ENCODE measurements at regions not wholly inside any gene's neighbourhood (a gene's known extent, or its start where the extent isn't known, plus 50 kb on each side); places are given as distances from the start of the nearest gene placed in this dataset.

DNA sequence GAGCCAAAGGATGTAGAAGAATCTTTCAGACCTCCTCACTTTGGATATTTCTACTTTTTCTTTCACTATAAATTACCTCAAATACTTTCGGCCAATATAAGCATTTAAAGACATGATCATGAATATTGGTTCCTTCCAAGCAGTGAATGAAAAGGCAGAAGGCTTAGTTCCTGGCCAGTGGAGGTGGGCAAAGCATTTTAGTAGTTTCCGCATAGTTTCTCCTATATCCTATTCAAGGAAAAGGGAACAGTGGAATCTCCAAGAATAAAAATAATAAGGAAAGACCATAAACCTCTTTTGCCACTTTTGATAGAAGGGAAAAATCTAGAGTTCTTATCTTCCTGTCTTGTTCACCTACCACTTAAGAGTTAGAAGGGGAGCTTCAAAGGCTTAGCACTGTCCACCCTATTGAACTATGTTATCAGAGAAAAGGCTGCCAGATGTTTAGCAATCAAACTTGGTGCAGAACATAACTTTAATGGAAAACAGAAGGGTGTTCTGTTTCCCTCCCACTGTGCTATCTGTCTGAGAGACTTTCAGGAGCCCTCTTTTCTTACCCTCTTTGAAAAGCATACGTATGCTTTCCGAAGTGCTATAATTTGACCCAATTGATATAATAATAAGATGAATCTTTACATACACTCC, 155.6 kb upstream of the DPH6 start:
- Histone ChIP-seq H3F3A (ENCODE audit: insufficient read depth, low read depth) (no peaks in the 10 kb centered on the region), H3K4me1 (replicated peaks; ENCODE audit: insufficient read depth) (peaks cover 19% of the 10 kb centered on the region), H2AFZ (no peak overlapping the region), H3K27me3 (ENCODE audit: insufficient read depth, low read depth) (no peaks in the 10 kb centered on the region), H3K27ac (no peak overlapping the region), H3K4me2 (no peak overlapping the region), H4K20me1 (ENCODE audit: insufficient read depth) (no peaks in the 10 kb centered on the region), H3K4me3 (no peak overlapping the region), H3K9me3 (ENCODE audit: insufficient read depth, low read depth) (no peaks in the 10 kb centered on the region), H3K9me2 (ENCODE audit: insufficient read depth) (no peaks in the 10 kb centered on the region), H3K79me2 (ENCODE audit: low read depth) (no peaks in the 10 kb centered on the region), H3K36me3 (ENCODE audit: low read depth) (no peaks in the 10 kb centered on the region)
- TF ChIP-seq EZH2 (IDR thresholded peaks at IDR 0.05; ENCODE audit: low read depth): no peak
- BruUV-seq (replicated peaks): no TSS peak
- POLR2A ChIA-PET (ENCODE audit: unreplicated experiment): no interaction called here
- CTCF ChIA-PET: no interaction called here
- no peak for DNase-seq
- intact Hi-C loops (cut with micrococcal nuclease; ENCODE audit: unreplicated experiment): no loop called here

DNA sequence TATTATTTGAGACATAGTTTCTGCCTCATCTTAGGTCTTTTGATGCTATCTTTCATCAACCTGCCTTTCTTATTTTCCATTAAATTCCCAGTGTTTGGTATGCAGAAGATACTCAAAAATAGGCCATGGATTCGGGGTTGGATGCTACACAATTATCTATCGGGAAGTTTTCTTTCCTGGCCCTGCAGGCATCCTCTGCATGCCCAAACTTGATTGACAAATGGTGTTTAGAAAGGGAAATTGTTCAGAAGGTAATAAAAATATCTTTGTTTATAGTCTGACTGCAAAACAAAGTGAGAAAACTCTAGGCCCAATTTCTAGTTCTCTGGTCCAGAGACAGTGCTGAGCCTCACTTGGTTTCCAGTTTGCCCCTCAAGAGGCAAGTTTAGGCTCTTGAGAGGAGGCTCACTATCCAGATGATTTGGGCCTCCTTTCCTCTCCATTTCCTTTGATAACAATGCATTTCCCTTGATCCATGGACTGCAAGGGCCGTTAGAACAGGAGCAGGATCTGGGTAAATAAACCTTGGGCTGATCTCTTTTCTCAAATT, 157.1 kb upstream of the DPH6 start:
- CTCF ChIA-PET: no interaction called here
- Histone ChIP-seq H3F3A (ENCODE audit: insufficient read depth, low read depth) (no peaks in the 10 kb centered on the region), H3K27me3 (ENCODE audit: insufficient read depth, low read depth) (no peaks in the 10 kb centered on the region), H3K9me2 (ENCODE audit: insufficient read depth) (no peaks in the 10 kb centered on the region), H3K4me3 (no peak overlapping the region), H3K4me1 (replicated peaks; ENCODE audit: insufficient read depth) (peaks cover 5% of the 10 kb centered on the region), H3K79me2 (ENCODE audit: low read depth) (no peaks in the 10 kb centered on the region), H2AFZ (no peak overlapping the region), H4K20me1 (ENCODE audit: insufficient read depth) (no peaks in the 10 kb centered on the region), H3K4me2 (no peak overlapping the region), H3K9me3 (ENCODE audit: insufficient read depth, low read depth) (no peaks in the 10 kb centered on the region), H3K27ac (no peak overlapping the region), H3K36me3 (ENCODE audit: low read depth) (no peaks in the 10 kb centered on the region)
- TF ChIP-seq EZH2 (IDR thresholded peaks at IDR 0.05; ENCODE audit: low read depth): no peak
- TF ChIP-seq, protein P1, sequence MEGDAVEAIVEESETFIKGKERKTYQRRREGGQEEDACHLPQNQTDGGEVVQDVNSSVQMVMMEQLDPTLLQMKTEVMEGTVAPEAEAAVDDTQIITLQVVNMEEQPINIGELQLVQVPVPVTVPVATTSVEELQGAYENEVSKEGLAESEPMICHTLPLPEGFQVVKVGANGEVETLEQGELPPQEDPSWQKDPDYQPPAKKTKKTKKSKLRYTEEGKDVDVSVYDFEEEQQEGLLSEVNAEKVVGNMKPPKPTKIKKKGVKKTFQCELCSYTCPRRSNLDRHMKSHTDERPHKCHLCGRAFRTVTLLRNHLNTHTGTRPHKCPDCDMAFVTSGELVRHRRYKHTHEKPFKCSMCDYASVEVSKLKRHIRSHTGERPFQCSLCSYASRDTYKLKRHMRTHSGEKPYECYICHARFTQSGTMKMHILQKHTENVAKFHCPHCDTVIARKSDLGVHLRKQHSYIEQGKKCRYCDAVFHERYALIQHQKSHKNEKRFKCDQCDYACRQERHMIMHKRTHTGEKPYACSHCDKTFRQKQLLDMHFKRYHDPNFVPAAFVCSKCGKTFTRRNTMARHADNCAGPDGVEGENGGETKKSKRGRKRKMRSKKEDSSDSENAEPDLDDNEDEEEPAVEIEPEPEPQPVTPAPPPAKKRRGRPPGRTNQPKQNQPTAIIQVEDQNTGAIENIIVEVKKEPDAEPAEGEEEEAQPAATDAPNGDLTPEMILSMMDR (conservative IDR thresholded peaks at IDR 0.05): no peak
- no peak for DNase-seq
- POLR2A ChIA-PET (ENCODE audit: unreplicated experiment): no interaction called here
- intact Hi-C loops (cut with micrococcal nuclease; ENCODE audit: unreplicated experiment): no loop called here
- no TSS peak for BruUV-seq (replicated peaks)

DNA sequence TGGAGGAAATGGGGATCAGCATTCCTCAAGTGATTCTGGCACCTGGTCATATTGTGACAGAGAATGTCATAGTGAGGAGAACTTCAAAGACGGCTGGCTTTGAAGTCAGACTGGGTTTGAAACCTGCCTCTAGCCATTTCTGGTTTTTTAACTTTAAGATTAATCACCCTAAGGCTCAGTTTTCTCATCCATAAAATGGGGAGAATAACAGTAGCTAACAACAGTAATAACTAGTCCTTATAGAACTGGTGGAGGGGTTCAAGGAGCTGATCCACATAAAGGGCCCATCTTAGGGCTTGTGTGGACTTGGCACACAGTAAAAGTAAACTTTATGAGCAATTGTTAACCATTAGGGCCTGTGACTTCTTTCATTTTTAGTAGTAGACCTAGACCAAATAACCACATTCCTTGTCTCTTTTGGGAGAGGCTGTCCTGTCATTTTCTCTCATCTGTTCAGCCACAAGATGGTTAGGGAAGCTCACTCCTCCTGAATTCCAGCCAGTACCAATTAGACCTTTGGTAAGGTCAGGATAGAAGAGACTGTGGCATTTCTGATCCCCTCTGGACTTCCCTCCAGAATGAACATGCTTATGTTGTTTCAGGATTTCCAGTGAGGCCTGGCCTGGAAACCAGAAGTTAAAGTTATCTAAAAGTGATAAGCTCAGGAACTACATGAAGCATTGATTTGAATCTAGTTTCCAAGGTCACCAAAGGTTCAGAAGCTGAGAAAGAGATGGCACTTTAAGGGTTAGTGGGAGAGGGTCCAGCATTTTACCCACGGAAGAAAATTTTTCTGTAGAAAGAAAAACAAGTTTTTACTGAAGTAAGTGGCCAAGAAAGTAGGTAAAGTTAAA, 159.3 kb upstream of the DPH6 start:
- ChIA-PET CTCF (no interaction called here), POLR2A (ENCODE audit: unreplicated experiment) (no interaction called here)
- H3K27me3 ChIP-seq (ENCODE audit: insufficient read depth, low read depth): no peaks in the 10 kb centered on the region
- no peak for TF ChIP-seq EZH2 (IDR thresholded peaks at IDR 0.05; ENCODE audit: low read depth)
- TF ChIP-seq, protein P1 (conservative IDR thresholded peaks at IDR 0.05): no peak
- H3F3A ChIP-seq (ENCODE audit: insufficient read depth, low read depth): no peaks in the 10 kb centered on the region
- no peak overlapping the region for H3K27ac ChIP-seq
- no peak overlapping the region for H3K4me2 ChIP-seq
- H3K9me3 ChIP-seq (ENCODE audit: insufficient read depth, low read depth): no peaks in the 10 kb centered on the region
- no peak overlapping the region for H3K4me3 ChIP-seq
- intact Hi-C loops (cut with micrococcal nuclease; ENCODE audit: unreplicated experiment): no loop called here
- H4K20me1 ChIP-seq (ENCODE audit: insufficient read depth): no peaks in the 10 kb centered on the region
- DNase-seq: no peak
- no peak overlapping the region for H2AFZ ChIP-seq
- no peaks in the 10 kb centered on the region for H3K36me3 ChIP-seq (ENCODE audit: low read depth)
- H3K79me2 ChIP-seq (ENCODE audit: low read depth): no peaks in the 10 kb centered on the region
- no TSS peak for BruUV-seq (replicated peaks)
- H3K9me2 ChIP-seq (ENCODE audit: insufficient read depth): no peaks in the 10 kb centered on the region
- no peaks in the 10 kb centered on the region; the same call in 1 of the 2 replicates for H3K4me1 ChIP-seq (replicated peaks; ENCODE audit: insufficient read depth)

Measured in PC-9 (cell line).